CD8-positive, alpha-beta memory T cell (primary cell): ENCODE measurements at regions not wholly inside any gene's neighbourhood (a gene's known extent, or its start where the extent isn't known, plus 50 kb on each side); places are given as distances from the start of the nearest gene placed in this dataset.
A peak's percentile ranks its signal among the peaks of the same experiment; 100 is the strongest.

Source experiments
- CTCF ChIA-PET: fragments of 350-600 bp; sonication (Branson Sonifier 250); formaldehyde crosslinking; loops from one replicate; lab custom pipeline; 2021; ENCODE audit warnings: antibody characterized with exemption; lab: Charles Lee
- POLR2A ChIA-PET: fragments of 350-600 bp; sonication (Branson Sonifier 250); formaldehyde crosslinking; loops from one replicate; lab custom pipeline; 2021; ENCODE audit warnings: antibody characterized with exemption; lab: Charles Lee
- DNase-seq, 5 donors: peaks; one replicate each; pipeline versions ENCODE4 v3.0.0 to v3.0.0-alpha.2; 2020 to 2022; ENCODE audit warnings: mixed read lengths in 1 of 5
- H3K27ac ChIP-seq: one replicate; pipeline ENCODE4 v1.7.0; 2013; ENCODE audit warnings: low read depth, mild to moderate bottlenecking, low read length, moderate library complexity
- H3K27me3 ChIP-seq: 2 replicates; pipeline ENCODE4 v1.7.0; 2013; ENCODE audit warnings: low read length, mild to moderate bottlenecking; ENCODE audit not compliant: insufficient read depth, poor library complexity, severe bottlenecking
- H3K36me3 ChIP-seq: 2 replicates; pipeline ENCODE4 v1.7.0; 2013; ENCODE audit warnings: mild to moderate bottlenecking, low read length, moderate library complexity; ENCODE audit not compliant: insufficient read depth
- H3K4me1 ChIP-seq: 2 replicates; pipeline ENCODE4 v1.7.0; 2013; ENCODE audit warnings: mild to moderate bottlenecking, low read length, moderate library complexity; ENCODE audit not compliant: insufficient read depth
- H3K4me3 ChIP-seq: 2 replicates; pipeline ENCODE4 v1.7.0; 2013; ENCODE audit warnings: mild to moderate bottlenecking, low read length
- H3K9me3 ChIP-seq: 2 replicates; pipeline ENCODE4 v1.7.0; 2013; ENCODE audit warnings: mild to moderate bottlenecking, low read length
- H3K27ac Mint-ChIP-seq, 8 donors: one replicate each; pipeline ENCODE4 v1.8.0; 2020 to 2021; ENCODE audit warnings: mixed read lengths in 8 of 8, mild to moderate bottlenecking in 6 of 8, inconsistent platforms in 3 of 8, moderate library complexity in 3 of 8
- H3K27me3 Mint-ChIP-seq, 2 donors: one replicate each; pipeline ENCODE4 v1.8.0; 2020 to 2021; ENCODE audit warnings: mixed read lengths in 2 of 2, mild to moderate bottlenecking in 1 of 2, moderate library complexity in 1 of 2
- H3K36me3 Mint-ChIP-seq, 3 donors: one replicate each; pipeline ENCODE4 v1.8.0; 2020 to 2021; ENCODE audit warnings: mixed read lengths in 3 of 3, inconsistent platforms in 1 of 3, mild to moderate bottlenecking in 1 of 3
- H3K4me1 Mint-ChIP-seq, 3 donors: one replicate each; pipeline ENCODE4 v1.8.0; 2020 to 2021; ENCODE audit warnings: mixed read lengths in 3 of 3, inconsistent platforms in 1 of 3, mild to moderate bottlenecking in 1 of 3
- H3K4me3 Mint-ChIP-seq, 7 donors: one replicate each; pipeline ENCODE4 v1.8.0; 2020 to 2021; ENCODE audit warnings: mixed read lengths in 7 of 7, mild to moderate bottlenecking in 6 of 7, moderate library complexity in 4 of 7, inconsistent platforms in 2 of 7
- H3K9me3 Mint-ChIP-seq, 5 donors: one replicate each; pipeline ENCODE4 v1.8.0; 2020 to 2022; ENCODE audit warnings: mixed read lengths in 5 of 5, mild to moderate bottlenecking in 3 of 5, moderate library complexity in 2 of 5, inconsistent platforms in 1 of 5

DNA sequence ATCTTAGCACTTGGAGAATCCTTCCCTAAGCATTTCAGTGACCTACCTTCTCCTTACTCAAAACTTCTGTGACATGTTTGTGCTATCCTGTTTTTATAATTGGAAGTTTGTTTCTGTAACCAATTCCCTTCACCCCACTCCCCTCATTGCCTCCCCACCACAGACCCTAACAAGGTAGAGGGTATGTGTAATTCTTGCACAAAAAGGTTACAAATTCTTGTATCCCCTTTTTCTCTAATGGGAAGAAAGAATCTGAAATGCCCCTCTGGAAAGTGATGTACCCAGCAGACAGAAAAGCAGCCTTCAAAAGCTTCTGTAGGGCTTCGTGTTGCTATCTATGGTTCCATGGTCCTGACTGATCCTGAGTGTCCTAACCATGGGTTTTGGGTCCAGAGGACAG lies 111.7 kb upstream of the TMEM170B start:
- Mint-ChIP-seq H3K27me3 (no peaks in the 10 kb centered on the region), H3K4me1 (peaks cover 17 to 19% (median 18%) of the 10 kb centered on the region in 3 donors), H3K27ac (peak overlapping the region in 1 of 8 donors; percentile 54), H3K4me3 (peak overlapping the region in 1 of 7 donors; percentile 3), H3K36me3 (peaks cover 0 to 1% (median 0%) of the 10 kb centered on the region in 3 donors), H3K9me3 (no peaks in the 10 kb centered on the region)
- Histone ChIP-seq H3K36me3 (no peaks in the 10 kb centered on the region), H3K9me3 (no peaks in the 10 kb centered on the region), H3K27me3 (no peaks in the 10 kb centered on the region), H3K4me3 (no peak overlapping the region), H3K27ac (no peak overlapping the region), H3K4me1 (no peaks in the 10 kb centered on the region)
- ChIA-PET POLR2A (no interaction called here), CTCF (no interaction called here)
- no peak for DNase-seq

- no peaks in the 10 kb centered on the region for H3K9me3 ChIP-seq
- no peak overlapping the region for H3K4me3 ChIP-seq
- H3K4me1 Mint-ChIP-seq: peaks cover 17 to 19% (median 18%) of the 10 kb centered on the region in 3 donors
- no peaks in the 10 kb centered on the region for H3K9me3 Mint-ChIP-seq
- no peak overlapping the region for H3K27ac ChIP-seq
- peak overlapping the region in 2 of 8 donors; percentile 26 to 42 for H3K27ac Mint-ChIP-seq
- H3K36me3 Mint-ChIP-seq: peaks cover 0 to 6% (median 2%) of the 10 kb centered on the region in 3 donors
- ChIA-PET CTCF (no interaction called here), POLR2A (no interaction called here)
- no peaks in the 10 kb centered on the region for H3K36me3 ChIP-seq
- peak overlapping the region in 1 of 7 donors; percentile 3 for H3K4me3 Mint-ChIP-seq
- no peaks in the 10 kb centered on the region for H3K4me1 ChIP-seq
- no peak for DNase-seq
- H3K27me3 Mint-ChIP-seq: no peaks in the 10 kb centered on the region
- no peaks in the 10 kb centered on the region for H3K27me3 ChIP-seq
Observed at GRCh38 chr6:11425431-11425871, 112.1 kb upstream of the TMEM170B start.

DNA sequence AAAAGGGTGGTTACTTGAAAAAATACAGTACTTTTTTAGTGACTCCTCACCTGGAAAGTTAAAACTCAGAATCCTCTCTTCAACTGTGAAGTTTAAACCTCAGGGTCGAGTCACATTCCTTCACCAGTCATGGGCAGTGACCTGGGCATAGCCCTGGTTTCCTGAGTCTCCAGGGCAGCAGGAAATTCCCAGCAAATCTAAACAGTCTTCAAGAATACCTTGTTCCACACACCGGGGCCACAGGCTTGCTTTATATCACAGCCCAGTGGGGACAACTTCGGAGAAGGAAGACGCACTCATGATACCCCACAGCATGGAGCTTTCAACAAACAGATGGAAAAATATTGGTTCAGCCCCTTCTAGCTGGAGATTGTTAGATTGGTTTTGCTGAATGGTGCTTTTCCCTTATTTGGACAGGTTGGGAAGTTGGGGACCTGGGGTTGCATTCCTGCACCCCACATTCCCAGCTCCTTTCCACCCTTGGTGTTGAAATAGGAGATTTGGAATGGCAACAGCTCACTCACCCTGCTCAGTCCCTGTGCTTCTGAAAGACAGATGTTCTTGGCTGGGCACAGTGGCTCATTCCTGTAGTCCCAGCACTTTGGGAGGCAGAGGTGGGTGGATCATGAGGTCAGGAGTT lies 113.0 kb upstream of the TMEM170B start:
- Mint-ChIP-seq H3K27me3 (no peaks in the 10 kb centered on the region), H3K4me3 (no peak overlapping the region), H3K9me3 (no peaks in the 10 kb centered on the region), H3K4me1 (peaks cover 15 to 16% (median 16%) of the 10 kb centered on the region in 3 donors), H3K27ac (peak overlapping the region in 1 of 8 donors; percentile 40), H3K36me3 (peaks cover 0 to 8% (median 2%) of the 10 kb centered on the region in 3 donors)
- no peak for DNase-seq
- H3K36me3 ChIP-seq: no peaks in the 10 kb centered on the region
- no peaks in the 10 kb centered on the region for H3K4me1 ChIP-seq
- ChIA-PET CTCF (no interaction called here), POLR2A (no interaction called here)
- H3K27me3 ChIP-seq: no peaks in the 10 kb centered on the region
- no peaks in the 10 kb centered on the region for H3K9me3 ChIP-seq
- H3K4me3 ChIP-seq: no peak overlapping the region
- no peak overlapping the region for H3K27ac ChIP-seq

DNA sequence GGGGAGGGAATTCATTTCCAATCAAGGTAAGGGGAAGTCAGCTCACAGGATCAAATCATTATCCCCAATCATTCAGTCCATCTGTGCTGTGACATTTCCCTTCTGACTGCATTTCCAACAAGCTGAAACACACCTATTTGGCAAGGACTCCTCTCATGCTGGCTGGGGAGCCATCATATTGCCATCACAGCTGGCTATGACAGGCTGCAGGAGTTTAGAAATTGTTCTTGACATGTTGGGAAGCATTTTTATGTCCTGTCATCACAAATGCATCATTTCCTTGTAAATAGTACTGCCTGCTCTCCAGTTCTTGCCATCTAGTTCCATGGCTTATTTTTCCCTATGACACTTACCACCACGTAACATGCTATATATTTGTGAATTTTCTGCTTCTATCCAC lies 113.9 kb upstream of the TMEM170B start:
- ChIA-PET CTCF (no interaction called here), POLR2A (no interaction called here)
- no peak overlapping the region for H3K4me3 Mint-ChIP-seq

DNA sequence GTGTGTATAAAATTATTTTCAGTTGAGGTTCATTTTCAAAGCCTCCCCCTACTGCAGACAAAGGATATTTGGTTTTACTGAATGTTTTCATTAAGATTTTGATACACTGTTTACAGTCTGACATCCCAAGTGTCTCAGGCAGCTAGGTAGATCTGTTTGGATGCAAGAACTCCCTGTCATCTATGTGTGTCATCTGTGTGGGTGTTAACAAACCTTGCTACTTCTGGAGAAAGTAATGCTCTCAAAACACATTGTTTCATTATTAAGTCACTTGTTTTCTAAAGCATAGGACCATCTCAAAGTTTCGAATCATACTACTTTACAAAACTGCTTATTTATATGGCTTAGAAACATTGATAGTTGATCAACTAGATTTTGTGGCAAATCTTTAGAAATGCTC lies 114.5 kb upstream of the TMEM170B start:
- Mint-ChIP-seq H3K36me3 (peaks cover 0 to 8% (median 2%) of the 10 kb centered on the region in 3 donors), H3K4me1 (peaks cover under 1 to 2% (median 1%) of the 10 kb centered on the region in 3 donors), H3K4me3 (no peak overlapping the region), H3K27ac (no peak overlapping the region), H3K9me3 (no peaks in the 10 kb centered on the region), H3K27me3 (no peaks in the 10 kb centered on the region)
- Histone ChIP-seq H3K4me1 (no peaks in the 10 kb centered on the region), H3K9me3 (no peaks in the 10 kb centered on the region), H3K27me3 (no peaks in the 10 kb centered on the region), H3K27ac (no peak overlapping the region), H3K4me3 (no peak overlapping the region), H3K36me3 (no peaks in the 10 kb centered on the region)
- DNase-seq: no peak
- POLR2A ChIA-PET: no interaction called here
- CTCF ChIA-PET: no interaction called here

More for the DNA sequence above, 113.9 kb upstream of the TMEM170B start:
- no peak overlapping the region for H3K27ac ChIP-seq
- H3K27ac Mint-ChIP-seq: peak overlapping the region in 1 of 8 donors; percentile 56
- H3K4me1 Mint-ChIP-seq: peaks cover 7 to 8% (median 7%) of the 10 kb centered on the region in 3 donors
- no peaks in the 10 kb centered on the region for H3K9me3 ChIP-seq
- H3K9me3 Mint-ChIP-seq: no peaks in the 10 kb centered on the region
- no peaks in the 10 kb centered on the region for H3K4me1 ChIP-seq
- no peak for DNase-seq
- no peaks in the 10 kb centered on the region for H3K27me3 ChIP-seq
- H3K36me3 ChIP-seq: no peaks in the 10 kb centered on the region
- H3K4me3 ChIP-seq: no peak overlapping the region
- peaks cover 0 to 8% (median 2%) of the 10 kb centered on the region in 3 donors for H3K36me3 Mint-ChIP-seq
- H3K27me3 Mint-ChIP-seq: no peaks in the 10 kb centered on the region

- peaks cover 0 to 1% of the 10 kb centered on the region in 2 donors for H3K27me3 Mint-ChIP-seq
- Histone ChIP-seq H3K27ac (no peak overlapping the region), H3K4me1 (no peaks in the 10 kb centered on the region), H3K9me3 (no peaks in the 10 kb centered on the region), H3K36me3 (no peaks in the 10 kb centered on the region), H3K27me3 (no peaks in the 10 kb centered on the region), H3K4me3 (no peak overlapping the region)
- H3K4me3 Mint-ChIP-seq: no peak overlapping the region
- ChIA-PET CTCF (no interaction called here), POLR2A (no interaction called here)
- H3K27ac Mint-ChIP-seq: peak overlapping the region in 1 of 8 donors; percentile 36
- DNase-seq: no peak
- H3K9me3 Mint-ChIP-seq: no peaks in the 10 kb centered on the region
- peaks cover 0 to 8% (median 2%) of the 10 kb centered on the region in 3 donors for H3K36me3 Mint-ChIP-seq
- peaks cover under 1 to 3% (median 3%) of the 10 kb centered on the region in 3 donors for H3K4me1 Mint-ChIP-seq
Observed at GRCh38 chr6:11419763-11420453, 117.6 kb upstream of the TMEM170B start.

GRCh38 chr6:11418290-11418905 lies 119.2 kb upstream of the TMEM170B start:
- no peaks in the 10 kb centered on the region for H3K9me3 Mint-ChIP-seq
- H3K27me3 Mint-ChIP-seq: peaks cover 0 to 1% of the 10 kb centered on the region in 2 donors
- peaks cover 10 to 15% (median 15%) of the 10 kb centered on the region in 3 donors for H3K4me1 Mint-ChIP-seq
- no peaks in the 10 kb centered on the region for H3K4me1 ChIP-seq
- no peaks in the 10 kb centered on the region for H3K9me3 ChIP-seq
- POLR2A ChIA-PET: no interaction called here
- no peak overlapping the region for H3K4me3 ChIP-seq
- peaks cover 0 to 8% (median 2%) of the 10 kb centered on the region in 3 donors for H3K36me3 Mint-ChIP-seq
- peak overlapping the region in 1 of 8 donors; percentile 56 for H3K27ac Mint-ChIP-seq
- no peaks in the 10 kb centered on the region for H3K27me3 ChIP-seq
- H3K4me3 Mint-ChIP-seq: no peak overlapping the region
- CTCF ChIA-PET: no interaction called here
- no peak overlapping the region for H3K27ac ChIP-seq
- H3K36me3 ChIP-seq: no peaks in the 10 kb centered on the region
- no peak for DNase-seq
